Limb (tissue), 2 donors: ENCODE measurements at regions not wholly inside any gene's neighbourhood (a gene's known extent, or its start where the extent isn't known, plus 50 kb on each side); places are given as distances from the start of the nearest gene placed in this dataset.

Source experiments
- DNase-seq, 2 donors: peaks; one replicate each; pipeline ENCODE4 v3.0.0-alpha.2; 2016; ENCODE audit errors: extremely low spot score in 2 of 2

- no peak for DNase-seq
These were observed 897.7 kb downstream of the RAB28 start for GRCh38 chr4:12586242-12587006.

GRCh38 chr4:12584116-12584875, 899.8 kb downstream of the RAB28 start:
- DNase-seq = no peak

GRCh38 chr4:12583275-12583674, 900.9 kb downstream of the RAB28 start:
- no peak for DNase-seq

- no peak for DNase-seq
These were observed 903.4 kb downstream of the RAB28 start for GRCh38 chr4:12580787-12581186.

- DNase-seq = no peak
These were observed 905.0 kb downstream of the RAB28 start for GRCh38 chr4:12579172-12579571.

GRCh38 chr4:12576409-12576808, 907.7 kb downstream of the RAB28 start:
- no peak for DNase-seq

GRCh38 chr4:12573716-12574115, 910.4 kb downstream of the RAB28 start:
- no peak for DNase-seq

- no peak for DNase-seq
These were observed 921.5 kb downstream of the RAB28 start for GRCh38 chr4:12562476-12563140.

- no peak for DNase-seq
These were observed 922.1 kb downstream of the RAB28 start for GRCh38 chr4:12562021-12562420.

GRCh38 chr4:12555011-12555410, 929.1 kb downstream of the RAB28 start:
- DNase-seq = no peak

- DNase-seq = no peak
These were observed 935.5 kb downstream of the RAB28 start for GRCh38 chr4:12548678-12549077.

GRCh38 chr4:12545812-12546211, 938.3 kb downstream of the RAB28 start:
- no peak for DNase-seq

- DNase-seq = no peak
These were observed 946.0 kb downstream of the RAB28 start for GRCh38 chr4:12538162-12538561.

- DNase-seq = no peak
These were observed 949.5 kb downstream of the RAB28 start for GRCh38 chr4:12534684-12535083.

GRCh38 chr4:12519426-12519825, 964.7 kb downstream of the RAB28 start:
- DNase-seq = no peak

- no peak for DNase-seq
These were observed 976.2 kb downstream of the RAB28 start for GRCh38 chr4:12507868-12508481.

GRCh38 chr4:12500409-12500808, 983.7 kb downstream of the RAB28 start:
- DNase-seq = no peak

- no peak for DNase-seq
These were observed 984.4 kb downstream of the RAB28 start for GRCh38 chr4:12499693-12500092.

GRCh38 chr4:12495211-12495610, 988.9 kb downstream of the RAB28 start:
- DNase-seq = no peak

GRCh38 chr4:12492730-12493393, 991.3 kb downstream of the RAB28 start:
- DNase-seq = no peak

- no peak for DNase-seq
These were observed 995.5 kb downstream of the RAB28 start for GRCh38 chr4:12488672-12489071.
